HG02943 (cell line): ENCODE measurements at regions not wholly inside any gene's neighbourhood (a gene's known extent, or its start where the extent isn't known, plus 50 kb on each side); places are given as distances from the start of the nearest gene placed in this dataset.

ENCODE experiments used
- ATAC-seq: cut with Tn5 transposase; IDR thresholded peaks from one replicate; pipeline ENCODE4 v1.9.1; 2021; ENCODE audit warnings: mild to moderate bottlenecking, low read depth, moderate library complexity; ENCODE audit not compliant: unreplicated experiment

GRCh38 chr6:63371104-63371715 lies 51.4 kb upstream of the LGSN start:
- ATAC-seq = no peak

DNA sequence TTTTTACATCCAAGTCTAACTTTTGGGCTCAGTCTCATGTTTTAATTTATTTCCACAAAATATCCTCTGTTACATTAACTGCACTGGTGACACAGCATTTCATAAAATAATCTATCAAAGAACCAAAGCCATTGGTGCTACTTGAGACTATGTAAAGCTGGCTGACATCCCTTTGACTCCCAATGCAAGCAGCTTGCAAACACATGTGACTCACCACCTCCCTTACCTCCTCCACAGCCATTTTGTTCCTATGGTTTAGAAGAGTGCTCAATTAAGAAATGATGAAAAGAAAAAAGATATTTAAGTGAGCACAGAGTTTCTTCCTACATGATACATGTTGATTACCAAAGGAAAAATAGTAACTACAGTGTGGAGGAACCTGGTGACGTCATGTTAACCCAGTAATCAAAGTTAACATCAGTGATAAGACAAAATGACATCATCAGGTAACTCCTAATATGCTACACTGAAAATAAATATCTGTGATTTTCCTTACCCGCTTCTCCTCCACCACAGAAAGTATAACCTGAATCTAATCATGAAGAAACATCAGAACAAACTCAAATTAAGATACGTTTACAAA lies 53.3 kb upstream of the LGSN start:
- no peak for ATAC-seq

- no peak for ATAC-seq
Measured at GRCh38 chr6:63389191-63389844, 69.5 kb upstream of the LGSN start.

DNA sequence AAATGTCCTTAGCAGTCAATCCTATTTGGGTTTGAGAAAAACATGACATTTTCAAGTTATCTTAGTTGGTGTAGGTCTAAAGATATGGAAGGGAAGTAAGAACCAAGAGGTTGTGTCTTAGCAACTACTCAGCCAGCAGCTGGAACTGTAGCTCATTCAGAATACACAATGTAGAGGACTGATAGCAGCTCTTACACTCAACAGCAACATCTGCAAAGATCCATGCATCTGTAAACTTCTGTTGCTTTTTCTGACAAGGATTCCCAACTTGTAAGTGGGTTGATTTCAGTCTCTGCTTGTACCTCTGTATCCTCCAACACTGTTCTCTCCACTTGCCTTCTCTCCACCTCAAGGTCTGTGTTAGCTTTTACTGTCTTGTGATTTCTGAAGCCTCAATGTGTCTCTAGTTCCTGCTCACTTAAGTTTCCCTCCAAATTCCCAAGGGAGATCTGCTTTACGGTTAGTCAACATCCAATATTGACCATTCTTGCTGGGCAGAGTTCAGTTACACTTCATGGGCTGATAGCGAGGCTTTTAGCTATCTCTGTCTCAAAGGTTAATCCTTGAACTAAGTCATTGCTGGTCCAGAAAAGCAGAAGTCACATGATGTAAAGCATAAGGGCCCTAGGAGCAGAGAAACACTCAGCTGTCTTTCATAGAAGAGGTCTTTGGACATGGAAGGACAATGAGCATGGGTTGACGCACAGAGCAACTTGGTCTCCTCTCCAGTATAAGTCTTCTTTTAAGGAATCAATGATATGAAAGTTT lies 71.6 kb upstream of the LGSN start:
- no peak for ATAC-seq

DNA sequence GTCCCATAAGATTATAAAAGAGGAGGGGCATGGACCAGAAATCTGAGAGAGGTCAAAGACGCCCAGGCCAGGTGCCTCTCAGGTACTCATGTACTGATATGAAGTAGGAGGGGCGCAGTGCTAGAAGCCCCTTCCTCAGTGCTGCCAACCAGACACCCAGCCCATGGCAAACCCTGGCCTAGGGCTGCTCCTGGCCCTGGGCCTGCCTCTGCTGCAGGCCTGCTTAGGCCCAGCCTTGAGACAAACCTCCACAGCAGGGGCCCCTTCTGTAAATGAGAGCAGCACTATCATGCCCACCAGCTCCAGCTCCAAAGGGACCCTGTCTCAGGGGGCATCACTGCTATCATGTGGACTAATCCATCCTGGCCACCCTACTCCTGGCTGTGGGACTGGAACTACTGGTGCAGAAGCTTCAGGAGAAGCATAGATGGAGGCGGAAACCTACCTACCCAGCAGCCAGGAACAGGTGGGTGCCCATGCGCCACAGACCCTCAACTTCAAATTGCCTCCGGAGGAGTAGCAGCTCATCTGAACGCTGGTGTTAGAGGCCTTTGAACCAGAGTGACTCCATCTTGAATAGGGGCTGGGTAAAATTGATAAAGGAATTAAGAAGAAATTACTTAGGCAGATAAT lies 72.4 kb upstream of the LGSN start:
- ATAC-seq = no peak

GRCh38 chr6:63394656-63395308 lies 75.0 kb upstream of the LGSN start:
- ATAC-seq = no peak

- no peak for ATAC-seq
Measured at GRCh38 chr6:63395381-63395780, 75.6 kb upstream of the LGSN start.

GRCh38 chr6:63403725-63404124 lies 83.9 kb upstream of the LGSN start:
- ATAC-seq = no peak

DNA sequence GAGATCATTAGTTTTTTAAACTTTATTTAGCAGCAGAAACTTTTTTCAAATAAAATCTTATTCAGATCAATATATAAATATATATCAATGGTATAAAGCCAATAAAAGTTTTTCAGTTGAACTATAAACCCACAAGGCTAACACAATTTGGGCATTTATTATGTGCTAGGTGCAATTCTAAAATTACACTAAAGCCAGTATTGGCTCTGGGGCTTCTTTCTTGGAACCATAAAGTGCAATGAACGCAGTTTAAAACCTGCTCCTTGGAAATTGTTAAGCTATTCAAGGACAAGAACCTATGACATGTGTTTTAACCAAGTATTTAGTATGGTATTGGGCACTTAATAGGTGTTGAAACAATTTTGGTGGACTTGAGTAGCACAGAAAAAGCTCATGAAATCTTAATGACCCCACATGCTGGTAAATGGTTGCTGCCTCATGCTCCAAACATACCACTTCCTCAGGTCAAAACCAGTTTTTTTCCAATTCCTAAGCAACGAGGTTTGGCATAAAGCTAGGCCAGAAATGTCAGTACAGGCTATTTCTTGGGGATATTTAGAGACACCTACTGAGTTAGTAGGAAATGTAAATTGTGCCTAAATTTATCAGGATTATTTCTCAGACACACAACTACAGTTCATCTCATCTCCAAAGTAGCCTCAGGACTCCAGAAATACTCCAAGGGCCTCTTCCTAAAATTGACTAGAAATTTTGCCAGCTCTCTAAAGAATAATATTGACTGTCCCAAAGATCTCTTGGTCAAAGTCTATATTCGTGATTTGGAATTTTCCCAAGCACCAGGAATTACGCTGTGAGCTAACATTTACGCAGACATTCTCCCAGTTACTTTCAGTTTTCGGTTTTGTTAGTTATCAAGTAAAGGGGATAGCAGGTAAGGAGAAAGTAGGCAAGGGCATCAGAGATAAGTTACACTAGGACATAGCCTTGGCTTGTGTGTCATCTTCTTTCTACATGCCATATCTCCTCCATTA lies 90.9 kb upstream of the LGSN start:
- ATAC-seq = no peak

DNA sequence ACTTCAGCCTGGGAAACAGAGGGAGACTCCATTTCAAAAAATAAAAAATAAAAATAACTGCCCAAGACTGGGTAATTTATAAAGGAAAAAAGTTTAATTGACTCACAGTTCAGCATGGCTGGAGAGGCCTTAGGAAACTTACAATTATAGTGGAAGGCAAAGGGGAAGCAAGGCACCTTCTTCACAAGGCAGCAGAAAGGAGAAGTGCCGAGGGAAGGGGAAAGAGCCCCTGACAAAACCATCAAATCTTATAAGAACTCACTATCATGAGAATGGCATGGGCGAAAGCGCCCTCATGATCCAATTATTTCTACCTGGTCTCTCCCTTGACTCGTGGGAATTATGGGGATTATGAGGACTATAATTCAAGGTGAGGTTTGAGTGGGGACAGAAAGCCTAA lies 95.5 kb upstream of the LGSN start:
- no peak for ATAC-seq

GRCh38 chr6:63418741-63419140 lies 99.0 kb upstream of the LGSN start:
- no peak for ATAC-seq

GRCh38 chr6:63424636-63425035 lies 104.9 kb upstream of the LGSN start:
- no peak for ATAC-seq

- no peak for ATAC-seq
Measured at GRCh38 chr6:63425493-63425892, 105.7 kb upstream of the LGSN start.

GRCh38 chr6:63426844-63427243 lies 107.1 kb upstream of the LGSN start:
- ATAC-seq = no peak

GRCh38 chr6:63427951-63428350 lies 108.2 kb upstream of the LGSN start:
- ATAC-seq = no peak

GRCh38 chr6:63430985-63431519 lies 111.3 kb upstream of the LGSN start:
- ATAC-seq = no peak

GRCh38 chr6:63434943-63435342 lies 115.2 kb upstream of the LGSN start:
- no peak for ATAC-seq

DNA sequence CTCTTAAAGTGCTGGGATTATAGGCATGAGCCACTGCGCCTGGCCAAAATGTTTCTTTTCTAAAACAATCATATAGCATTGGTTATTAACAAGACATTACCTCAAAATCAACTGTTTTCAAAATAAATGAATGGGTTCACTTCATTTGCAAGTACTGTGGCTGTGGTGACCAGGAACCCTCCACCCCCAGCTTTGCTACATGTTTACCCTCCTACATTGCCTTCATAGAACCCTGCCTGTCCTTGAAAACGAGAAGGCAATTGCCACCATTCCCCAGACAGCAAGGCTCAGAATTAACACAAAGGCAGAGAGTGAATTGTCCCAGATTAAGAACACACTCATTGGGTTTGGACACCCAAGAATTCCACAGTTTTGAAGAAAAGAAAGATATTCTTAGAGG lies 116.6 kb upstream of the LGSN start:
- no peak for ATAC-seq

GRCh38 chr6:63437058-63437457 lies 117.3 kb upstream of the LGSN start:
- no peak for ATAC-seq
